PFSK-1 (cell line): ENCODE measurements at regions not wholly inside any gene's neighbourhood (a gene's known extent, or its start where the extent isn't known, plus 50 kb on each side); places are given as distances from the start of the nearest gene placed in this dataset.

Experiments used
- FOXP2 ChIP-seq: optimal IDR thresholded peaks from 2 replicates; pipeline ENCODE3; 2011; ENCODE audit warnings: borderline replicate concordance, control low read depth, inconsistent platforms; ENCODE audit not compliant: insufficient read depth; ENCODE audit errors: extremely low read length, extremely low read depth
- POLR2AphosphoS5 ChIP-seq: IDR thresholded peaks from 2 replicates; pipeline ENCODE4 v1.6.1; 2012; ENCODE audit warnings: low read depth, mild to moderate bottlenecking, control low read depth, low read length, moderate library complexity
- REST ChIP-seq, 2 experiments: IDR thresholded peaks; 2 replicates each; pipeline versions ENCODE4 v1.6.1 to v1.8.0; 2011 to 2012; ENCODE audit warnings: low read depth in 2 of 2, low read length in 2 of 2, control low read depth in 1 of 2, inconsistent platforms in 1 of 2, mild to moderate bottlenecking in 1 of 2, moderate library complexity in 1 of 2; ENCODE audit not compliant: insufficient read depth in 1 of 2
- SIN3A ChIP-seq: IDR thresholded peaks from 2 replicates; pipeline ENCODE4 v1.6.1; 2012; ENCODE audit warnings: mild to moderate bottlenecking, low read length, moderate library complexity, borderline replicate concordance; ENCODE audit not compliant: insufficient read depth
- TAF1 ChIP-seq: IDR thresholded peaks from 2 replicates; pipeline ENCODE4 v1.6.1; 2012; ENCODE audit warnings: low read length, control low read depth, borderline replicate concordance; ENCODE audit not compliant: insufficient read depth

- no peak for TF ChIP-seq TAF1
- no peak for TF ChIP-seq SIN3A
- no peak for TF ChIP-seq POLR2AphosphoS5
- no peak for TF ChIP-seq FOXP2
- no peak for TF ChIP-seq REST (IDR thresholded peaks at IDR 0.05; ENCODE audit: insufficient read depth in 1 of 2, low read depth in 2 of 2, low read length in 2 of 2)
Observed at GRCh38 chr1:112040891-112041740, 51.6 kb upstream of the KCND3 start.

GRCh38 chr1:112043901-112044300 is 54.4 kb upstream of the KCND3 start:
- TF ChIP-seq TAF1 (no peak), POLR2AphosphoS5 (no peak), REST (IDR thresholded peaks at IDR 0.05; ENCODE audit: insufficient read depth in 1 of 2, low read depth in 2 of 2, low read length in 2 of 2) (no peak), SIN3A (no peak), FOXP2 (no peak)

GRCh38 chr1:112044745-112045144 is 55.3 kb upstream of the KCND3 start:
- TF ChIP-seq REST (IDR thresholded peaks at IDR 0.05; ENCODE audit: insufficient read depth in 1 of 2, low read depth in 2 of 2, low read length in 2 of 2): no peak

- TF ChIP-seq POLR2AphosphoS5: no peak
- no peak for TF ChIP-seq SIN3A
- no peak for TF ChIP-seq FOXP2
- no peak for TF ChIP-seq TAF1
- TF ChIP-seq REST (IDR thresholded peaks at IDR 0.05; ENCODE audit: insufficient read depth in 1 of 2, low read depth in 2 of 2, low read length in 2 of 2): no peak
Observed at GRCh38 chr1:112046630-112047029, 57.2 kb upstream of the KCND3 start.

- TF ChIP-seq REST (IDR thresholded peaks at IDR 0.05; ENCODE audit: insufficient read depth in 1 of 2, low read depth in 2 of 2, low read length in 2 of 2): no peak
- no peak for TF ChIP-seq POLR2AphosphoS5
- TF ChIP-seq TAF1: no peak
- TF ChIP-seq FOXP2: no peak
- no peak for TF ChIP-seq SIN3A
Observed at GRCh38 chr1:112048421-112048820, 59.0 kb upstream of the KCND3 start.
